ENCODE measurements at regions not wholly inside any gene's neighbourhood (a gene's known extent, or its start where the extent isn't known, plus 50 kb on each side); places are given as distances from the start of the nearest gene placed in this dataset.

GRCh38 chr3:13148561-13149329, 75.5 kb upstream of the IQSEC1 start:
- Histone ChIP-seq H3K27ac (ENCODE audit: low read depth, low read length) (no peak overlapping the region), H3K4me2 (ENCODE audit: low read length) (no peak overlapping the region), H3F3A (ENCODE audit: control insufficient read depth, insufficient read depth) (no peaks in the 10 kb centered on the region), H4K20me1 (ENCODE audit: control insufficient read depth, insufficient read depth, low read depth, low read length) (no peaks in the 10 kb centered on the region), H3K36me3 (ENCODE audit: control insufficient read depth, low read length) (no peaks in the 10 kb centered on the region), H3K9me3 (ENCODE audit: control insufficient read depth, insufficient read depth, low read length) (no peaks in the 10 kb centered on the region), H3K4me3 (ENCODE audit: low read length) (no peak overlapping the region), H3K79me2 (ENCODE audit: control insufficient read depth, low read length) (no peaks in the 10 kb centered on the region), H3K4me1 (ENCODE audit: control insufficient read depth, low read length) (no peaks in the 10 kb centered on the region), H3K9me2 (replicated peaks; ENCODE audit: control insufficient read depth, low read length) (no peaks in the 10 kb centered on the region), H3K27me3 (ENCODE audit: control insufficient read depth, low read length) (no peaks in the 10 kb centered on the region)
- TF ChIP-seq EZH2phosphoT487 (IDR thresholded peaks at IDR 0.05; ENCODE audit: borderline replicate concordance, low read length) (no peak), CTCF (IDR thresholded peaks at IDR 0.05; ENCODE audit: low read depth, low read length, poor library complexity, severe bottlenecking) (no peak)

GRCh38 chr3:13148126-13148525, 74.9 kb upstream of the IQSEC1 start:
- Histone ChIP-seq H3K4me2 (ENCODE audit: low read length) (no peak overlapping the region), H3K27me3 (ENCODE audit: control insufficient read depth, low read length) (no peaks in the 10 kb centered on the region), H3K27ac (ENCODE audit: low read depth, low read length) (no peak overlapping the region), H3K4me1 (ENCODE audit: control insufficient read depth, low read length) (no peaks in the 10 kb centered on the region), H3K36me3 (ENCODE audit: control insufficient read depth, low read length) (no peaks in the 10 kb centered on the region), H3F3A (ENCODE audit: control insufficient read depth, insufficient read depth) (no peaks in the 10 kb centered on the region), H3K79me2 (ENCODE audit: control insufficient read depth, low read length) (no peaks in the 10 kb centered on the region), H3K4me3 (ENCODE audit: low read length) (no peak overlapping the region), H4K20me1 (ENCODE audit: control insufficient read depth, insufficient read depth, low read depth, low read length) (no peaks in the 10 kb centered on the region), H3K9me3 (ENCODE audit: control insufficient read depth, insufficient read depth, low read length) (no peaks in the 10 kb centered on the region), H3K9me2 (replicated peaks; ENCODE audit: control insufficient read depth, low read length) (no peaks in the 10 kb centered on the region)
- no peak for TF ChIP-seq CTCF (IDR thresholded peaks at IDR 0.05; ENCODE audit: low read depth, low read length, poor library complexity, severe bottlenecking)
- no peak for TF ChIP-seq EZH2phosphoT487 (IDR thresholded peaks at IDR 0.05; ENCODE audit: borderline replicate concordance, low read length)

GRCh38 chr3:13147344-13147743, 74.1 kb upstream of the IQSEC1 start:
- no peak overlapping the region for H3K4me3 ChIP-seq (ENCODE audit: low read length)
- no peak overlapping the region for H3K27ac ChIP-seq (ENCODE audit: low read depth, low read length)
- no peaks in the 10 kb centered on the region for H3K4me1 ChIP-seq (ENCODE audit: control insufficient read depth, low read length)
- TF ChIP-seq EZH2phosphoT487 (IDR thresholded peaks at IDR 0.05; ENCODE audit: borderline replicate concordance, low read length): no peak
- TF ChIP-seq CTCF (IDR thresholded peaks at IDR 0.05; ENCODE audit: low read depth, low read length, poor library complexity, severe bottlenecking): no peak
- H3K9me3 ChIP-seq (ENCODE audit: control insufficient read depth, insufficient read depth, low read length): no peaks in the 10 kb centered on the region
- no peaks in the 10 kb centered on the region for H4K20me1 ChIP-seq (ENCODE audit: control insufficient read depth, insufficient read depth, low read depth, low read length)
- H3F3A ChIP-seq (ENCODE audit: control insufficient read depth, insufficient read depth): no peaks in the 10 kb centered on the region
- H3K4me2 ChIP-seq (ENCODE audit: low read length): no peak overlapping the region
- H3K9me2 ChIP-seq (replicated peaks; ENCODE audit: control insufficient read depth, low read length): no peaks in the 10 kb centered on the region
- no peaks in the 10 kb centered on the region for H3K27me3 ChIP-seq (ENCODE audit: control insufficient read depth, low read length)
- no peaks in the 10 kb centered on the region for H3K36me3 ChIP-seq (ENCODE audit: control insufficient read depth, low read length)
- no peaks in the 10 kb centered on the region for H3K79me2 ChIP-seq (ENCODE audit: control insufficient read depth, low read length)
